ENCODE measurements at regions not wholly inside any gene's neighbourhood (a gene's known extent, or its start where the extent isn't known, plus 50 kb on each side); places are given as distances from the start of the nearest gene placed in this dataset.

GRCh38 chr12:104877103-104877705, 80.9 kb downstream of the SLC41A2 start:
- TF ChIP-seq CTCF (IDR thresholded peaks at IDR 0.05) (no peak), POLR2A (IDR thresholded peaks at IDR 0.05) (no peak)

Measured in lower leg skin (tissue), 3 donors.